ENCODE measurements at regions not wholly inside any gene's neighbourhood (a gene's known extent, or its start where the extent isn't known, plus 50 kb on each side); places are given as distances from the start of the nearest gene placed in this dataset.

- DNase-seq (ENCODE audit: insufficient read length, low spot score) (no peak), FAIRE-seq (no peak)
Measured at GRCh38 chr15:68499620-68500312, 67.8 kb upstream of the ITGA11 start.

DNA sequence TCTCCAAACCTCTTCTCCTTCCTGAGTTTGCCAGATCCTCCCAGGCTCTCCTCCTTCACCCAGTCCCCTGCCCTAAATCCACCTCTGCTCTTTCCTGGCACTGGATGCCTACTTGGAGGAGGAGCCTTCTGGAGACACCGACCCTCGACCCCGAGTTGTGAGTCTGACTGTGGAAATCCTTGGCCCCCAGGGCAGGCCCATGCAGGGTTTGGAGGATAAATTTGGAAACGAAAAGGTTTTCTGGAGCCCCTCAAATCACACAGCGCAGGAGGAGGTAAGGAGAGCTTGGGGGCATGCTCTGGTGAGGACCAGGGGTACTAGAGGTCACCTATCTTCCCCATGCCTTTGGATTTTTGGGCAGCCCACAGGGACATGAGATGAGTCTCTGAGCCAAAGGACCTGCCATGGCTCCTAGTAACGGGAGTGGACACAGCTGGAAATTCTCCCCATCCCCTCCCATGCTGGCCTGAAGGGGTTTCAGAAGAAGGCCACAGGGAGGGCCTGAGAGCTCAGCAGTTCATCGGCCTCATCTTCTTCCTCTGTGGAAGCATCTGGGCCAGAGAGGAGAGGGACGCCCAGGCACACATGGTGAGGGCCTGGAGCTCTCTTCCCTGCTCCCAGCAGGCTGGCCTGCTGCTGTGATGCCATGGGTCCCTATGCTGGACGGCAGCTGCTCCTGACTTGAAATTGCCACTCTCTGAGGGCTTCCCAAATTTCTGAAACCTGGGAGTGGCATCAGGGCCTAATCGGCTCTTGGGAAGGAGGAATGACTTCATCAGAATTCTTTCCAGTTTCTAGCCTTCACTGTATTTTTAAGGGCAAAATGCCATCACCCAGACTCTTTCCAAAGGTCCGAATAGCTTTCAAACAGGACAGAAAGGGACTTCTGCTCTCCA is 68.6 kb upstream of the ITGA11 start:
- no peak for FAIRE-seq
- no peak for DNase-seq (ENCODE audit: insufficient read length, low spot score)

- DNase-seq (ENCODE audit: insufficient read length, low spot score) (no peak), FAIRE-seq (no peak)
Measured at GRCh38 chr15:68501259-68501591, 69.3 kb upstream of the ITGA11 start.

- FAIRE-seq (no peak), DNase-seq (ENCODE audit: insufficient read length, low spot score) (no peak)
Measured at GRCh38 chr15:68501616-68502015, 69.7 kb upstream of the ITGA11 start.

DNA sequence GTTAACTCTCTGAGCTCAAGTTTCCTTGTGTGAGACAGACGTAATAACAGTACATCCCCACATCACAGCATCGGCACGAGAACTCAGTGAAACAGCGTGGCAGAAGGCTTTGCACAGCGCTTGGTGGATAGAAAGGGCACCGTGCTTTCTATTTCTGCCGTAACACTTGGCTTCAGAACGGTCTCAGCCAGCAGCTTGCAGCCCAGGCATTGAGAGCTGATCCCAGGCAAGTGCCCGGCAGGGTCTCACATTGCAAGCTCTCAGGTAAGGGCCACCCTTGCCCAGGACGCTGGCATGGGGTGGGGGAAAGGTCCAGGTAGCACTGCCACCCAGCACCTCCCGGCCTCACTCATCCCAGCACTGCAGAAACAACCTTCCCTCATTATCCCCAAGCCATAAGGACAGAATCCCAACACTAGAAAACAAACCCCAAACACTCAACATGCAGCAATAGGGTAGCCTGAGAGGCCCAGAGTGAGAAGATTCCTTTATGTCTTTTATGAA is 70.5 kb upstream of the ITGA11 start:
- FAIRE-seq: no peak
- no peak for DNase-seq (ENCODE audit: insufficient read length, low spot score)

GRCh38 chr15:68503213-68503612 is 71.2 kb upstream of the ITGA11 start:
- no peak for FAIRE-seq
- DNase-seq (ENCODE audit: insufficient read length, low spot score): no peak

GRCh38 chr15:68503791-68504680 is 72.1 kb upstream of the ITGA11 start:
- FAIRE-seq (no peak), DNase-seq (ENCODE audit: insufficient read length, low spot score) (no peak)

GRCh38 chr15:68504681-68505170 is 72.8 kb upstream of the ITGA11 start:
- DNase-seq (ENCODE audit: insufficient read length, low spot score) (no peak), FAIRE-seq (no peak)

- DNase-seq (ENCODE audit: insufficient read length, low spot score): no peak
- FAIRE-seq: no peak
Measured at GRCh38 chr15:68506071-68506470, 72.7 kb upstream of the CORO2B start.

GRCh38 chr15:68507447-68507846 is 71.3 kb upstream of the CORO2B start:
- no peak for DNase-seq (ENCODE audit: insufficient read length, low spot score)
- FAIRE-seq: no peak

- DNase-seq (ENCODE audit: insufficient read length, low spot score) (no peak), FAIRE-seq (no peak)
Measured at GRCh38 chr15:68508485-68509189, 70.2 kb upstream of the CORO2B start.

- no peak for DNase-seq (ENCODE audit: insufficient read length, low spot score)
Measured at GRCh38 chr15:68510558-68510957, 68.2 kb upstream of the CORO2B start.

GRCh38 chr15:68511073-68511991 is 67.5 kb upstream of the CORO2B start:
- FAIRE-seq (no peak), DNase-seq (ENCODE audit: insufficient read length, low spot score) (no peak)

More at GRCh38 chr15:68510558-68510957, 68.2 kb upstream of the CORO2B start:
- no peak for FAIRE-seq

DNA sequence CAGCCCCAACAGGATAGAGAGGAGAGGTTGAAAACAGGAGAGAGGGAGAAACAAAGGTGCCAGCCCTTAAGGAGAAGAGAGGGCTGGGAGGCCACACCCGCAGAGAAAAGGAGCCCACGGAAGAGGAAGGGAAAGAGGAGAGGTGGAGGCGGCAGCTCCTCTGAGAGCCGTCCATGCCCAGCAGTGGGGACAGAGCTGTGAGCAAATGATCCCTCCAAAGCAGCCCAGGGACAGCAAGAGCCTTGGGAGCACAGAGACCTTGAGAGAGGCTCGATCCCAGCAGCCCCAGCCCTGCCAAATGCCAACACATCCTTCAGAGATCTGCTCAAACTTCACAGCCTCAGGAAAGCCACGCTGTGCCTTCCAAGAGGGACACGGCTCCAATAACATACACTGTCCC is 66.7 kb upstream of the CORO2B start:
- no peak for FAIRE-seq
- no peak for DNase-seq (ENCODE audit: insufficient read length, low spot score)

- no peak for FAIRE-seq
Measured at GRCh38 chr15:68512598-68512997, 66.2 kb upstream of the CORO2B start.

DNA sequence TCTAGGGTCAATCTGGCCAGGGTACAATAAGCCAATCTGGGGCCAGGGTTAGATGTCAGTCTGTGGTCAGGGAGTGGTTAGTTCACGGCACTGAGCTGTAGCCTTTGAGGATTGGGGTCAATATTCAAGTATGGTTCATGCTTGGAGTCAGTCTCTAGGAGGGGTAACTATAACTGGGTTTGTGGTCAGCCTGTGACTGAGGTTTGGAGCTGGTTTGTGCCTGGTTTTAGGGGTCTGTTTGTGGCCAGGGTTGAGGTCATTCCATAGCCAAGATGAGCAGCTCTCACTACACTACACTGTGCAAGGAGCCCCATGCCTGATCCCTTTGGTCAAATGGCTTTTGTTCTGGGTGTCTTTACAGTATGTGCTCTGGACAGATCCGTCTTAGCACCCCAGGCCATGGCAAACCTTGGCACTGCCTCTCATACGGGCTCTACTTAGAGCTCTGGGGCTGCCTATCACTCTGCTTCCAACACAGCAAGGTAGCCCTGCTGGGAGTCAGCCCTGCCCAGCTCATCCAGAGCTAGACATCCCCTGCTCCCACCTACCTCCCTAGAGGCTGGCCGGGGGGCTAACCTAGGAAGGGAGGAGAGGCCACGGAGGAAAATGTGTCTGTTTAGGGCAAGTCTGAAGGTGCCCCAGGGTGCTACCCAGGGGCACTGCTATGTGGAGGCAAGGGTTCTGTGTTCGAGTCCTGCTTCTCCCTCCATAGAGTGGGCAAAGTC is 63.3 kb upstream of the CORO2B start:
- DNase-seq (ENCODE audit: insufficient read length, low spot score) (no peak), FAIRE-seq (no peak)

More at GRCh38 chr15:68512598-68512997, 66.2 kb upstream of the CORO2B start:
- DNase-seq (ENCODE audit: insufficient read length, low spot score): no peak

DNA sequence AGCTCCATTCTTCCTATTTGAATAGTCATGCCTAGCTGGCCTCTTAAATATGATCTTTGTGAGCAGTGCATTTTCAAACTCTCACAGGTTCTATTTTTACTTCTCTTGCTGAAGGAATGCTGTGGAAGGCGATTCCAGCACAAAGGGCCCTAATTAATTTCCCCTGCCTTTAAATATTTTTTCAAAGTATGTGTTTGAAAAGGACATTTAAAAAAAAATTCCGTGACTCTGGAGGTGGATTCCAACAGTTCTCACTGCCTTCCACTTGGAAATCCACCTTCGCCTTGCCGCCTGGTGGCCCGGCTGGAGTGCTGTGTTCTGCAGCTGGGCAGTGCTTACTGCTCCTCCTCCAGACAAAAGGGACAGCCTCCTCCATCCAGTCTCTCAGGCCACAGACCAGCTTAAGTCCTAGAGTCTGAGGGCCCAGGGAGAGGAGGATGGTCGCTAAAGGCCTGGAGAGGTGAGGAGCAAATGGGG is 61.5 kb upstream of the CORO2B start:
- FAIRE-seq (no peak), DNase-seq (ENCODE audit: insufficient read length, low spot score) (no peak)

DNA sequence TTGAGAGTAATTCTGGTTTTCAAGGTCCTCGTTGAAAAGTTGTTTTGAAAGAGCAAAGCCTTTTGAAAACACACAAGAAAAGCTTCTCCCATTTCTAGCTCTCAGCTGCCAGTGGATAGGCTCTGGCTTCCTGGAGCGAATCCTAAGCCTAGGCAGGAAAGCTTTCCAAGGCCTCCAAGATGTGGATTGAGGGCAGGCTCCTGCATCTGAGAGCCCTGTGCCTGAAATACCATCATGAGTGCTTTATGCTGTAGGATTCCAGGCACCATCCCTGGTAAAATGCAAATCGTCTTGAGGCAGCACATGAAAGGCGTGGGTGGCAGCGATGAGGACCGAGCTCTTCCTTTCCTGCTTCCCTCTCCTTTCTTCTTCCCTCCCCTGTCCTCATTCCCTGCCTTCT is 60.7 kb upstream of the CORO2B start:
- DNase-seq (ENCODE audit: insufficient read length, low spot score) (no peak), FAIRE-seq (no peak)

Data from GM19239 (cell line).